ENCODE measurements at regions not wholly inside any gene's neighbourhood (a gene's known extent, or its start where the extent isn't known, plus 50 kb on each side); places are given as distances from the start of the nearest gene placed in this dataset.

GRCh38 chr20:22303523-22303922 lies 280.8 kb downstream of the FOXA2 start:
- H3K4me1 ChIP-seq, result no peaks in the 10 kb centered on the region
- no peaks in the 10 kb centered on the region for H3K27me3 ChIP-seq
- H3K36me3 ChIP-seq, result no peaks in the 10 kb centered on the region
- WGBS, 2 donors, result 45 to 65% methylated on average over 3 of the region's 3 CpGs
- H3K9me3 ChIP-seq, result no peaks in the 10 kb centered on the region
- DNase-seq (ENCODE audit: low spot score in 2 of 2), result no peak
- H3K27ac ChIP-seq, result no peak overlapping the region
- no peak overlapping the region for H3K4me3 ChIP-seq
- TF ChIP-seq POLR2A (IDR thresholded peaks at IDR 0.05) (no peak), EP300 (IDR thresholded peaks at IDR 0.05) (no peak), CTCF (IDR thresholded peaks at IDR 0.05) (no peak)

- WGBS, 2 donors, result 95 to 99% methylated on average over 2 of the region's 2 CpGs
- H3K36me3 ChIP-seq, result no peaks in the 10 kb centered on the region
- H3K27ac ChIP-seq, result no peak overlapping the region
- TF ChIP-seq POLR2A (IDR thresholded peaks at IDR 0.05) (no peak), EP300 (IDR thresholded peaks at IDR 0.05) (no peak), CTCF (IDR thresholded peaks at IDR 0.05) (no peak)
- no peak overlapping the region for H3K4me3 ChIP-seq
- no peaks in the 10 kb centered on the region for H3K27me3 ChIP-seq
- H3K9me3 ChIP-seq, result no peaks in the 10 kb centered on the region
- DNase-seq (ENCODE audit: low spot score in 2 of 2), result no peak
- H3K4me1 ChIP-seq, result no peaks in the 10 kb centered on the region
These were observed 282.3 kb downstream of the FOXA2 start for GRCh38 chr20:22302039-22302438.

GRCh38 chr20:22293886-22294285 lies 290.5 kb downstream of the FOXA2 start:
- no peak overlapping the region for H3K27ac ChIP-seq
- TF ChIP-seq CTCF (IDR thresholded peaks at IDR 0.05) (no peak), EP300 (IDR thresholded peaks at IDR 0.05) (no peak), POLR2A (IDR thresholded peaks at IDR 0.05) (no peak)
- no peak overlapping the region for H3K4me3 ChIP-seq
- H3K9me3 ChIP-seq, result no peaks in the 10 kb centered on the region
- H3K36me3 ChIP-seq, result no peaks in the 10 kb centered on the region
- H3K27me3 ChIP-seq, result no peaks in the 10 kb centered on the region
- H3K4me1 ChIP-seq, result no peaks in the 10 kb centered on the region
- no peak for DNase-seq (ENCODE audit: low spot score in 2 of 2)
- 63 to 70% methylated on average over 4 of the region's 4 CpGs for WGBS, 2 donors

GRCh38 chr20:22289442-22289841 lies 294.9 kb downstream of the FOXA2 start:
- H3K9me3 ChIP-seq, result no peaks in the 10 kb centered on the region
- no peak overlapping the region for H3K4me3 ChIP-seq
- H3K36me3 ChIP-seq, result no peaks in the 10 kb centered on the region
- TF ChIP-seq EP300 (IDR thresholded peaks at IDR 0.05) (no peak), POLR2A (IDR thresholded peaks at IDR 0.05) (no peak), CTCF (IDR thresholded peaks at IDR 0.05) (no peak)
- no peaks in the 10 kb centered on the region for H3K27me3 ChIP-seq
- DNase-seq (ENCODE audit: low spot score in 2 of 2), result no peak
- 73 to 74% methylated on average over 5 of the region's 5 CpGs for WGBS, 2 donors
- H3K27ac ChIP-seq, result no peak overlapping the region
- H3K4me1 ChIP-seq, result no peaks in the 10 kb centered on the region

- no peak for DNase-seq (ENCODE audit: low spot score in 2 of 2)
- H3K4me3 ChIP-seq, result no peak overlapping the region
- WGBS, 2 donors, result 80 to 87% methylated on average over 7 of the region's 7 CpGs
- no peaks in the 10 kb centered on the region for H3K27me3 ChIP-seq
- no peaks in the 10 kb centered on the region for H3K4me1 ChIP-seq
- H3K36me3 ChIP-seq, result no peaks in the 10 kb centered on the region
- no peak for TF ChIP-seq POLR2A (IDR thresholded peaks at IDR 0.05)
- no peak for TF ChIP-seq CTCF (IDR thresholded peaks at IDR 0.05)
- TF ChIP-seq EP300 (IDR thresholded peaks at IDR 0.05), result no peak
- H3K9me3 ChIP-seq, result no peaks in the 10 kb centered on the region
- H3K27ac ChIP-seq, result no peak overlapping the region
These were observed 295.4 kb downstream of the FOXA2 start for GRCh38 chr20:22288957-22289356.
